AG04449 (cell line): ENCODE measurements at regions not wholly inside any gene's neighbourhood (a gene's known extent, or its start where the extent isn't known, plus 50 kb on each side); places are given as distances from the start of the nearest gene placed in this dataset.

Experiments
- CTCF ChIA-PET: fragments of 350-600 bp; formaldehyde crosslinking; extraction: SDS; loops from one replicate; lab custom pipeline; 2021; ENCODE audit warnings: antibody characterized with exemption; lab: Yijun Ruan, JAX
- POLR2A ChIA-PET: fragments of 400-600, 350-600 bp; formaldehyde crosslinking; extraction: SDS; loops from one replicate; lab custom pipeline; 2020; ENCODE audit warnings: antibody characterized with exemption, inconsistent platforms; lab: Yijun Ruan, JAX
- DNase-seq: peaks from one replicate; pipeline ENCODE4 v3.0.0-alpha.2; 2010; ENCODE audit warnings: low read depth, low spot score
- H3K4me3 ChIP-seq: 2 replicates; pipeline ENCODE4 v1.5.1; 2011; ENCODE audit warnings: low read depth, mild to moderate bottlenecking, control low read depth, low read length
- TF ChIP-seq, protein P1 (sequence below): IDR thresholded peaks from one replicate; pipeline ENCODE4 v1.5.1; 2011; ENCODE audit warnings: mild to moderate bottlenecking, moderate library complexity, low read length, control low read depth, inconsistent platforms; ENCODE audit not compliant: insufficient read depth; ENCODE audit errors: missing control alignments

DNA sequence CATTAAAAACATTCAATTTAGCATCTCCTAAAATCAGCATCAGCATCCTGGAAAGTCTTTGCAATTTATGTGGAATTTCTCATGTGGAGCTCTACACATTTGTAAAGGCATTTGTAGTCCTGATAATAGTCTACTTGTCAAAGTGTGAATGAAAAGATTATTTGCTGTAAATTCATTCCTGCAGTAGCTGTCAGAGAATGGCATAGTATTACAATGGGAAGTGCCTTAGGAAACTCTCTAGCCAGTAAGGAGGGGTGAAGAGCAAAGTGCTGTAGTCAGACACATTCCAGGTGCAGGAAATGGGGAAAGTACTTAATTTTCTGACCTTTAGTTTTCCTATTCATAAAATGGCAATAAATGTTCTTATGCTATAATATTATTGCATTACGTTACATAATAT is 627.9 kb downstream of the KCTD16 start:
- ChIA-PET POLR2A (no interaction called here), CTCF (no interaction called here)
- no peak for DNase-seq
- H3K4me3 ChIP-seq: no peak overlapping the region
- TF ChIP-seq, protein P1, sequence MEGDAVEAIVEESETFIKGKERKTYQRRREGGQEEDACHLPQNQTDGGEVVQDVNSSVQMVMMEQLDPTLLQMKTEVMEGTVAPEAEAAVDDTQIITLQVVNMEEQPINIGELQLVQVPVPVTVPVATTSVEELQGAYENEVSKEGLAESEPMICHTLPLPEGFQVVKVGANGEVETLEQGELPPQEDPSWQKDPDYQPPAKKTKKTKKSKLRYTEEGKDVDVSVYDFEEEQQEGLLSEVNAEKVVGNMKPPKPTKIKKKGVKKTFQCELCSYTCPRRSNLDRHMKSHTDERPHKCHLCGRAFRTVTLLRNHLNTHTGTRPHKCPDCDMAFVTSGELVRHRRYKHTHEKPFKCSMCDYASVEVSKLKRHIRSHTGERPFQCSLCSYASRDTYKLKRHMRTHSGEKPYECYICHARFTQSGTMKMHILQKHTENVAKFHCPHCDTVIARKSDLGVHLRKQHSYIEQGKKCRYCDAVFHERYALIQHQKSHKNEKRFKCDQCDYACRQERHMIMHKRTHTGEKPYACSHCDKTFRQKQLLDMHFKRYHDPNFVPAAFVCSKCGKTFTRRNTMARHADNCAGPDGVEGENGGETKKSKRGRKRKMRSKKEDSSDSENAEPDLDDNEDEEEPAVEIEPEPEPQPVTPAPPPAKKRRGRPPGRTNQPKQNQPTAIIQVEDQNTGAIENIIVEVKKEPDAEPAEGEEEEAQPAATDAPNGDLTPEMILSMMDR: no peak

DNA sequence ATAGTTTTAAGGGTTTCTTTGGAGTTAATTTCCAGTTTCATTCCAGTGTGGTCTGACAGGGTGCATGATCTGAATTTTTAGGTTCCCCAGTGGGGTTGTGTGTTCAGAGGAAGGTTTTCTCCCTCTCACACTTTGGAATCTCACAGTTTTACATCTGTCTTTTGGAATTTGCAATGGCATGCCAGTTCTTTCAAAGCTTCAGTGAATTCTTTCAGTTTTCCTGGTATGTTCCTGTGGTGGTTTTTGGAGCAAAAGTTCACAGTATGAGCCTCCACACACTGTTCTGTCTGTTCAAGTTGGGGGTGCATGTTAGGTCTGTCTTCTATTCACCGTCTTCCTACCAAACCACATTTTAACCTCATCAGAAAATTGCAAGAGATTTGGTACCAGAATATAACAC is 624.2 kb downstream of the KCTD16 start:
- CTCF ChIA-PET: no interaction called here
- peak; percentile 10 for DNase-seq
- POLR2A ChIA-PET: no interaction called here
- TF ChIP-seq, protein P1: no peak
- H3K4me3 ChIP-seq: no peak overlapping the region

DNA sequence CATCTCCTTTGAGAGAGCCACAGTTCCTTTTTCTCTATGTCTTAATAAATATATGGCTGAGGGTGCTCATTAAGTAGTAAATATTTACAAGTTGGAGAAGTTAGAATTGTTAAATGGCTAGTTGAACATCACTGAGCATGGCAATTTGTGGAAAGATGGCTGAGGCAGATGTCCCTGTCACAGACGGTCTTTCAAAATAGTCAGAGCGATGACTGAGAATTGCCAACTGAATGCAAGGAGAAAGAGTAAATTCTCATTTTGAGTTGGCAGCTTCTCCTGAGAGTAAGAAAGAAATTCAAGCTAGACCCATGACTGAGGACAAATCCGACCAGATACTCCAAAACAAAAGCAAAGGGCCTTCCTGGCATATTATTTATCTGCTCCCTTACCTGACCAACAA is 617.9 kb downstream of the KCTD16 start:
- H3K4me3 ChIP-seq: no peak overlapping the region
- no peak for DNase-seq
- POLR2A ChIA-PET: no interaction called here
- CTCF ChIA-PET: no interaction called here
- TF ChIP-seq, protein P1: no peak

DNA sequence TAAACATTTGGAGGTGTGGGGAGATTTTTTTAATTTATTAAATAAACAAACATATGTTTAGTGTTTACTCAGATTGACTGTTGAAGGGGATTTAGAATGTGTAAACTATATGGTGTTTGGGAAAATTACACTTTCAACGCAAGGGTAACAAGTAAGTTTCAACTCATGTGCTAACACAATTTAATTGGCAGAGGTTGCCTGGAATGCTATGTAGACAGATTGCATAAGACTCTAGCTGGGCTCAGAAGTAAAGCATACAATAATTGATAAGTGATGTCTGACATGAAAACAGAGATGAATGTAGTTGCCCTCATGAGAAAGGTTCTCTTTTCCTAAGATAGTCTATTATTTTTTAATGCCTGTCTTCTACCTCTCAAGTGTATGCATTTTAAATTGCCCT is 617.4 kb downstream of the KCTD16 start:
- ChIA-PET CTCF (no interaction called here), POLR2A (no interaction called here)
- no peak overlapping the region for H3K4me3 ChIP-seq

DNA sequence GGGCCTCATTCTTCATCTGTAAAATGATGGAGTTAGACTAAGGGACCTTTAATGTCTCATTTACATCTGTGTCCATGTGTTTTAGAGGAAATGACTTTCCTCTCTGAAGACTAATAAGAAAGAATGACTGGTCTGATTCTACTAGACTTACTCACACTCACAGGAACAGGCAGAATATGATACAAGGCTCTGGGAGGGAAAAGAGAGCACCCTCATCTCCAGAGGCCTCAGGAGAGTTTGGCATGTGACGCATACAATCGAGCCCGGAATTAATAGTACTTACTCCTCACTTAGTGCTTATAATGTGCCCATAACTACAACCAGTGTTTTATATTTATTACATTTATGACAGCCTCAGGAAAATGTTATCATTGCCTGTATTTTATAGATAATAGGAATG is 608.7 kb downstream of the KCTD16 start:
- TF ChIP-seq, protein P1: no peak
- H3K4me3 ChIP-seq: no peak overlapping the region
- no peak for DNase-seq
- ChIA-PET CTCF (no interaction called here), POLR2A (no interaction called here)

More for the DNA sequence above, 617.4 kb downstream of the KCTD16 start:
- no peak for DNase-seq
- TF ChIP-seq, protein P1: no peak

DNA sequence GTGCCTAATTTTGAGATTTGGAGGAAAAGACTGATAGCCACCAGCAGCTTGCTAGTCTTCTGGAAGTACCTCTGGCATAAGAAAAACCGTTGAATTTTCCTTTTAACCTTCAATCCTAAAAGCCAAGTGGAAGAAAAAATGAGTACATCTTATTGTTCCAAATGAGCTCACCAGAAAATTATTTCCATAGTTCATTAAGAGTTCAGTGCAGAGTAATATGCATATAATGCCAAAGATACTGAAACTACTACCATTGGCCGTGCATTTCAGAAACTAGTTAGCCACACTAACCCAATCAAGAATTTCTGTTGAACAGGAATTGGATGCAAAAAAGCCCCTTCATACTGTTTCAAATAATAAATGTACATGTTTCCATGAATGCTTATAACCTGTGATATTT is 607.9 kb downstream of the KCTD16 start:
- no peak overlapping the region for H3K4me3 ChIP-seq
- CTCF ChIA-PET: interaction anchor here (0.9 kb wide), 1 partner anchor 11 kb away, joined by 3 read pairs; no protein-coding TSS in a partner anchor
- DNase-seq: no peak
- TF ChIP-seq, protein P1: no peak
- POLR2A ChIA-PET: no interaction called here
